ENCODE measurements at regions not wholly inside any gene's neighbourhood (a gene's known extent, or its start where the extent isn't known, plus 50 kb on each side); places are given as distances from the start of the nearest gene placed in this dataset.

DNA sequence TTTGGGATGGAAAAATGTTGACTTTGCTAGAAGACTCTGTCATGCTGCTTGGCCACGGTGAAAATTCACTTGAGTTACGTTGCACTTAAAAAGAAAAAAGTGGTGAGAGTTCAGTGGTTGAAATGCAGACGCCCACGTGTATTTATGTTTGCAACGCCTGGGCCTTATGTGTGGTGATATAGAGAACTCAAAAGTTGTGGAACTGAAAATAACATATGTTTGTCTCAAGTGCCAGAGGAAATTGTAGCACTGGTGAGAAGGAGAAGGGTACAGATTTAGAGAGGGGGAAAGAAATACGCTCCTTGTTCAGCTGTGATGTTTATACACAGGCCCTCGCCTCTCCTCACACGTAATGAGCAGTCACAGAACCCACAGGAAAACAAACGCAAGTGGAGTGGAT lies 73.6 kb downstream of the EMX2 start:
- TF ChIP-seq, protein P1, sequence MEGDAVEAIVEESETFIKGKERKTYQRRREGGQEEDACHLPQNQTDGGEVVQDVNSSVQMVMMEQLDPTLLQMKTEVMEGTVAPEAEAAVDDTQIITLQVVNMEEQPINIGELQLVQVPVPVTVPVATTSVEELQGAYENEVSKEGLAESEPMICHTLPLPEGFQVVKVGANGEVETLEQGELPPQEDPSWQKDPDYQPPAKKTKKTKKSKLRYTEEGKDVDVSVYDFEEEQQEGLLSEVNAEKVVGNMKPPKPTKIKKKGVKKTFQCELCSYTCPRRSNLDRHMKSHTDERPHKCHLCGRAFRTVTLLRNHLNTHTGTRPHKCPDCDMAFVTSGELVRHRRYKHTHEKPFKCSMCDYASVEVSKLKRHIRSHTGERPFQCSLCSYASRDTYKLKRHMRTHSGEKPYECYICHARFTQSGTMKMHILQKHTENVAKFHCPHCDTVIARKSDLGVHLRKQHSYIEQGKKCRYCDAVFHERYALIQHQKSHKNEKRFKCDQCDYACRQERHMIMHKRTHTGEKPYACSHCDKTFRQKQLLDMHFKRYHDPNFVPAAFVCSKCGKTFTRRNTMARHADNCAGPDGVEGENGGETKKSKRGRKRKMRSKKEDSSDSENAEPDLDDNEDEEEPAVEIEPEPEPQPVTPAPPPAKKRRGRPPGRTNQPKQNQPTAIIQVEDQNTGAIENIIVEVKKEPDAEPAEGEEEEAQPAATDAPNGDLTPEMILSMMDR (IDR thresholded peaks at IDR 0.05; ENCODE audit: borderline replicate concordance, extremely low read depth, low read length, poor library complexity, severe bottlenecking), result no peak
- TF ChIP-seq EZH2 (IDR thresholded peaks at IDR 0.05; ENCODE audit: borderline replicate concordance, low read depth, low read length, severe bottlenecking), result no peak
